ENCODE measurements at regions not wholly inside any gene's neighbourhood (a gene's known extent, or its start where the extent isn't known, plus 50 kb on each side); places are given as distances from the start of the nearest gene placed in this dataset.

- H3K4me3 ChIP-seq: no peak overlapping the region
- no peak overlapping the region for H3K27ac ChIP-seq
- TF ChIP-seq CTCF (IDR thresholded peaks at IDR 0.05): no peak
- DNase-seq (ENCODE audit: low spot score): no peak
Observed at GRCh38 chr11:24372491-24372890, 124.4 kb upstream of the LUZP2 start.

GRCh38 chr11:24373516-24373915 is 123.3 kb upstream of the LUZP2 start:
- Histone ChIP-seq H3K4me3 (no peak overlapping the region), H3K27ac (no peak overlapping the region)
- DNase-seq (ENCODE audit: low spot score): no peak
- no peak for TF ChIP-seq CTCF (IDR thresholded peaks at IDR 0.05)

GRCh38 chr11:24375351-24375750 is 121.5 kb upstream of the LUZP2 start:
- H3K4me3 ChIP-seq: no peak overlapping the region
- DNase-seq (ENCODE audit: low spot score): no peak
- no peak for TF ChIP-seq CTCF (IDR thresholded peaks at IDR 0.05)
- no peak overlapping the region for H3K27ac ChIP-seq

- no peak overlapping the region for H3K4me3 ChIP-seq
- DNase-seq (ENCODE audit: low spot score): no peak
- H3K27ac ChIP-seq: no peak overlapping the region
- no peak for TF ChIP-seq CTCF (IDR thresholded peaks at IDR 0.05)
Observed at GRCh38 chr11:24375931-24376330, 120.9 kb upstream of the LUZP2 start.

GRCh38 chr11:24383137-24383536 is 113.7 kb upstream of the LUZP2 start:
- no peak for TF ChIP-seq CTCF (IDR thresholded peaks at IDR 0.05)
- H3K27ac ChIP-seq: no peak overlapping the region
- DNase-seq (ENCODE audit: low spot score): no peak
- H3K4me3 ChIP-seq: no peak overlapping the region

- TF ChIP-seq CTCF (IDR thresholded peaks at IDR 0.05): no peak
- DNase-seq (ENCODE audit: low spot score): no peak
- Histone ChIP-seq H3K27ac (no peak overlapping the region), H3K4me3 (no peak overlapping the region)
Observed at GRCh38 chr11:24384240-24384639, 112.6 kb upstream of the LUZP2 start.

- no peak for TF ChIP-seq CTCF (IDR thresholded peaks at IDR 0.05)
- no peak for DNase-seq (ENCODE audit: low spot score)
- Histone ChIP-seq H3K27ac (no peak overlapping the region), H3K4me3 (no peak overlapping the region)
Observed at GRCh38 chr11:24386546-24387397, 110.1 kb upstream of the LUZP2 start.

Data from coronary artery (tissue), 2 donors.